ENCODE measurements at regions not wholly inside any gene's neighbourhood (a gene's known extent, or its start where the extent isn't known, plus 50 kb on each side); places are given as distances from the start of the nearest gene placed in this dataset.

DNA sequence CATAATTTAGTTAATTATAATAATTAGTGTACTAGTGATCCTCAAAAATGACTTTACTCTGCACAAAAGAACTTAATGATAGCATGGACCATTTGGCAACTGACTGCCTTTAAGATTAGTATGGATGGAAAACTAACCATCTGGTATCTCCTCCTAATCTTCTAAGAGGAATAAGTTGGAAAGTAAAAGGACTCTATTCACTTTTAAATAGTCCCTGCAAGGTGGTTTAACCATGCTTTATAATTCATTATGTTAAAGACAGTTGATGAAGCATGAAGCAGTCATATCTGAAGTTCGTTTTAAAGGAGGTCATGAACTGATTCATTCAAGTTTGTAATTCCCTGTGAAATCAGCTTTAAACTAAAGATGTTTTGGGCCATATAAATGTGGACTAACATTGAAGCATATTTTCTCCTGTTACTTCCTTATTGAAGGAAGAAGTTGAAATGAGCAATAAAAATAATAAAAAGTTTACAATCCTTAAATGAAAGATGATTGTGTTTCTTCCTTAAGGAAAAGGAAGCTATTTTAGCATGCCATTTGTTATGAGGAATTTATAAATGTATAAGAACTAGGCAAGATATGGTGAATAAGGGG, 446.0 kb downstream of the XIRP2 start:
- TF ChIP-seq, protein P1, sequence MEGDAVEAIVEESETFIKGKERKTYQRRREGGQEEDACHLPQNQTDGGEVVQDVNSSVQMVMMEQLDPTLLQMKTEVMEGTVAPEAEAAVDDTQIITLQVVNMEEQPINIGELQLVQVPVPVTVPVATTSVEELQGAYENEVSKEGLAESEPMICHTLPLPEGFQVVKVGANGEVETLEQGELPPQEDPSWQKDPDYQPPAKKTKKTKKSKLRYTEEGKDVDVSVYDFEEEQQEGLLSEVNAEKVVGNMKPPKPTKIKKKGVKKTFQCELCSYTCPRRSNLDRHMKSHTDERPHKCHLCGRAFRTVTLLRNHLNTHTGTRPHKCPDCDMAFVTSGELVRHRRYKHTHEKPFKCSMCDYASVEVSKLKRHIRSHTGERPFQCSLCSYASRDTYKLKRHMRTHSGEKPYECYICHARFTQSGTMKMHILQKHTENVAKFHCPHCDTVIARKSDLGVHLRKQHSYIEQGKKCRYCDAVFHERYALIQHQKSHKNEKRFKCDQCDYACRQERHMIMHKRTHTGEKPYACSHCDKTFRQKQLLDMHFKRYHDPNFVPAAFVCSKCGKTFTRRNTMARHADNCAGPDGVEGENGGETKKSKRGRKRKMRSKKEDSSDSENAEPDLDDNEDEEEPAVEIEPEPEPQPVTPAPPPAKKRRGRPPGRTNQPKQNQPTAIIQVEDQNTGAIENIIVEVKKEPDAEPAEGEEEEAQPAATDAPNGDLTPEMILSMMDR (IDR thresholded peaks at IDR 0.05), result no peak
- TF ChIP-seq POLR2A (IDR thresholded peaks at IDR 0.05), result no peak

Data from lower leg skin (tissue), 3 donors.